Liver (tissue), 8 donors: ENCODE measurements at regions not wholly inside any gene's neighbourhood (a gene's known extent, or its start where the extent isn't known, plus 50 kb on each side); places are given as distances from the start of the nearest gene placed in this dataset.

Experiments
- DNase-seq: peaks from one replicate; pipeline ENCODE4 v3.0.0-alpha.2; 2017; ENCODE audit warnings: low spot score
- H3K27ac ChIP-seq, 2 donors: one replicate each; pipeline ENCODE4 v1.7.0; 2013; ENCODE audit warnings: inconsistent platforms in 2 of 2, low read length in 2 of 2, control low read depth in 1 of 2, low read depth in 1 of 2, mild to moderate bottlenecking in 1 of 2
- H3K27me3 ChIP-seq, 4 donors: one replicate each; pipeline versions ENCODE4 v1.6.1 to v1.7.0; 2013; ENCODE audit warnings: low read length in 3 of 4, inconsistent platforms in 1 of 4, mild to moderate bottlenecking in 1 of 4, moderate library complexity in 1 of 4; ENCODE audit not compliant: control insufficient read depth in 4 of 4, insufficient read depth in 4 of 4
- H3K36me3 ChIP-seq, 4 donors: one replicate each; pipeline versions ENCODE4 v1.6.1 to v1.7.0; 2013; ENCODE audit warnings: low read length in 3 of 4, mild to moderate bottlenecking in 3 of 4, low read depth in 1 of 4, moderate library complexity in 1 of 4; ENCODE audit not compliant: control insufficient read depth in 4 of 4, insufficient read depth in 3 of 4
- H3K4me1 ChIP-seq, 4 donors: one replicate each; pipeline versions ENCODE4 v1.6.1 to v1.7.0; 2013; ENCODE audit warnings: low read length in 3 of 4, mild to moderate bottlenecking in 3 of 4, moderate library complexity in 1 of 4; ENCODE audit not compliant: control insufficient read depth in 4 of 4, insufficient read depth in 4 of 4
- H3K4me3 ChIP-seq, 3 donors: one replicate each; pipeline versions ENCODE4 v1.6.1 to v1.7.0; 2013; ENCODE audit warnings: low read length in 3 of 3, control low read depth in 1 of 3, low read depth in 1 of 3, mild to moderate bottlenecking in 1 of 3
- H3K9ac ChIP-seq, 2 donors: one replicate each; pipeline ENCODE4 v1.7.0; 2013; ENCODE audit warnings: low read length in 2 of 2, mild to moderate bottlenecking in 2 of 2, moderate library complexity in 2 of 2, control low read depth in 1 of 2, low read depth in 1 of 2
- H3K9me3 ChIP-seq, 4 donors: one replicate each; pipeline versions ENCODE4 v1.6.1 to v1.7.0; 2013; ENCODE audit warnings: low read length in 3 of 4; ENCODE audit not compliant: control insufficient read depth in 4 of 4
- EGR1 ChIP-seq, 2 donors: IDR thresholded peaks; 2 replicates each; pipeline ENCODE4 v1.6.1; 2016 to 2018; ENCODE audit warnings: antibody characterized with exemption in 2 of 2, low read depth in 2 of 2
- FOXA2 ChIP-seq: IDR thresholded peaks from 2 replicates; pipeline ENCODE4 v1.6.1; 2016; ENCODE audit warnings: antibody characterized with exemption
- GABPA ChIP-seq, 2 donors: IDR thresholded peaks in 1 of 2; conservative IDR thresholded peaks in 1 of 2; 2 replicates each; pipeline ENCODE4 v1.6.1; 2016; ENCODE audit warnings: antibody characterized with exemption in 2 of 2, mild to moderate bottlenecking in 1 of 2, moderate library complexity in 1 of 2
- HNF4A ChIP-seq, 2 donors: conservative IDR thresholded peaks; 2 replicates each; pipeline ENCODE4 v1.6.1; 2016; ENCODE audit warnings: antibody characterized with exemption in 2 of 2, mild to moderate bottlenecking in 2 of 2
- JUND ChIP-seq, 2 donors: IDR thresholded peaks; 2 replicates each; pipeline ENCODE4 v1.6.1; 2016; ENCODE audit warnings: antibody characterized with exemption in 2 of 2
- NR2F2 ChIP-seq: IDR thresholded peaks from 2 replicates; pipeline ENCODE4 v1.6.1; 2016; ENCODE audit warnings: antibody characterized with exemption
- RAD21 ChIP-seq, 2 donors: IDR thresholded peaks; 2 replicates each; pipeline ENCODE4 v1.6.1; 2016; ENCODE audit warnings: antibody characterized with exemption in 2 of 2, mild to moderate bottlenecking in 2 of 2
- RXRA ChIP-seq, 2 donors: IDR thresholded peaks; 2 replicates each; pipeline ENCODE4 v1.6.1; 2017 to 2018; ENCODE audit warnings: antibody characterized with exemption in 2 of 2, mild to moderate bottlenecking in 1 of 2
- SP1 ChIP-seq: IDR thresholded peaks from 2 replicates; pipeline ENCODE4 v1.6.1; 2018; ENCODE audit warnings: antibody characterized with exemption, mild to moderate bottlenecking
- TAF1 ChIP-seq: conservative IDR thresholded peaks from 2 replicates; pipeline ENCODE4 v1.6.1; 2016; ENCODE audit warnings: antibody characterized with exemption, mild to moderate bottlenecking
- YY1 ChIP-seq: IDR thresholded peaks from 2 replicates; pipeline ENCODE4 v1.6.1; 2016; ENCODE audit warnings: antibody characterized with exemption, mild to moderate bottlenecking
- WGBS: extraction: QIAGEN DNeasy Blood & Tissue Kit; methylation state at CpG from one replicate; pipeline ENCODE4 v1.1.7; 2013; 5-methylcytosine and 5-hydroxymethylcytosine counted together
- TF ChIP-seq, protein P1 (sequence below): IDR thresholded peaks from 2 replicates; pipeline ENCODE4 v1.6.1; 2016; ENCODE audit warnings: antibody characterized with exemption
- TF ChIP-seq, protein P2 (sequence below): IDR thresholded peaks from 2 replicates; pipeline ENCODE4 v1.6.1; 2016; ENCODE audit warnings: antibody characterized with exemption
- TF ChIP-seq, protein P3 (sequence below): fragments of 150-350 bp; IDR thresholded peaks from 2 replicates; pipeline ENCODE4 v1.5.1; 2017; ENCODE audit warnings: improper control_type of control experiment, low read depth, low read length; ENCODE audit not compliant: missing input control
- TF ChIP-seq, protein P4 (sequence below): IDR thresholded peaks from 2 replicates; pipeline ENCODE4 v1.6.1; 2016; ENCODE audit warnings: antibody characterized with exemption, mild to moderate bottlenecking
- TF ChIP-seq, protein P5 (sequence below): IDR thresholded peaks from 2 replicates; pipeline ENCODE4 v1.6.1; 2016; ENCODE audit warnings: antibody characterized with exemption
- donor health status: healthy.
- donor health status: healthy.
- donor health status: healthy.
- donor health status: healthy.
- donor health status: healthy.

DNA sequence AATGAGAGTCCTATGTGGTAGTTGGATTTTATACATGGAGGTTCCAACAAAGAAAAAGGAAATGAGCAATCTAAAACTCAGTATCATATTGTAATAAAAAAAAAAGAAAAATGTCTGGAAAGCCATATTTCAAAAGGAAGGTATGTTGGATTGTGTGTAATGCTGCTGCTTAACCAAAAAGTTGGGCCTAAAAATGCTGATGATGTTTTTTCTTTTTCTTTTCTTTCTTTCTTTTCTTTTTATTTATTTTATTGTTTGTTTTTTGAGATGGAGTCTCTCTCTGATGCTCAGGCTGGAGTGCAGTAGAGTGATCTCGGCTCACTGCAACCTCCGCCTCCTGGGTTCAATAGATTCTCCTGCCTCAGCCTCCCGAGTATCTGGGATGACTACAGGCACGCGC, 1424.0 kb upstream of the CDH6 start:
- Histone ChIP-seq H3K4me3 (no peak overlapping the region), H3K9ac (no peak overlapping the region), H3K36me3 (no peaks in the 10 kb centered on the region), H3K27me3 (no peaks in the 10 kb centered on the region), H3K4me1 (no peaks in the 10 kb centered on the region), H3K9me3 (no peaks in the 10 kb centered on the region), H3K27ac (no peak overlapping the region)
- TF ChIP-seq HNF4A (conservative IDR thresholded peaks at IDR 0.05) (no peak), RAD21 (IDR thresholded peaks at IDR 0.05) (no peak), NR2F2 (no peak), FOXA2 (no peak), SP1 (no peak), RXRA (IDR thresholded peaks at IDR 0.05) (no peak), EGR1 (IDR thresholded peaks at IDR 0.05; ENCODE audit: low read depth in 2 of 2) (no peak)
- TF ChIP-seq, protein P1, sequence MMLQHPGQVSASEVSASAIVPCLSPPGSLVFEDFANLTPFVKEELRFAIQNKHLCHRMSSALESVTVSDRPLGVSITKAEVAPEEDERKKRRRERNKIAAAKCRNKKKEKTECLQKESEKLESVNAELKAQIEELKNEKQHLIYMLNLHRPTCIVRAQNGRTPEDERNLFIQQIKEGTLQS = no peak
- TF ChIP-seq, protein P2, sequence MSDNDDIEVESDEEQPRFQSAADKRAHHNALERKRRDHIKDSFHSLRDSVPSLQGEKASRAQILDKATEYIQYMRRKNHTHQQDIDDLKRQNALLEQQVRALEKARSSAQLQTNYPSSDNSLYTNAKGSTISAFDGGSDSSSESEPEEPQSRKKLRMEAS = no peak
- 95% methylated on average over 5 of the region's 5 CpGs for WGBS
- DNase-seq = no peak

DNA sequence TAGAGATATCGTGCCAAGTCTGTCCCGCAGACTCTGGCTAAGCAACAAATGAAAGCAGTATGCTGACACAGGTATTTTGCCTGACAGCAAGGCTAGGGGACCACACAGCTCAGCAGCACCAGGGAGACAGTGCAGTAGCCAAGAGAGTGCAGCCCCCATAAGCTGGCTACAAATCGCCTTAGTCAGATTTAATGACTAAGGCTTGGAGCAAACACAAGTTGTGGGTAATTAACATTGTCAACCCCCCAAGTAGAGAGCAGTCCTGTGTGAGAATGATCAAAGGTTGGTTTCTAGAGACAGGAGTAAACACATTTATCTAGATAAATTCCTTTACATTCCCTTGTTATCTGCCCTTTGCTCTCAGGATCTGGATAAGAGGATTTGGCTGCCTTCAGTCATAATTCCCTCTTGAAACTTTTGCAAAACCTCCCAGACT, 1434.5 kb upstream of the CDH6 start:
- H3K27me3 ChIP-seq = no peaks in the 10 kb centered on the region
- H3K36me3 ChIP-seq = no peaks in the 10 kb centered on the region
- H3K9me3 ChIP-seq = no peaks in the 10 kb centered on the region
- no peak for DNase-seq
- H3K4me3 ChIP-seq = no peak overlapping the region
- no peak overlapping the region for H3K9ac ChIP-seq
- TF ChIP-seq SP1 (no peak), NR2F2 (no peak), HNF4A (conservative IDR thresholded peaks at IDR 0.05) (peak in 1 of 2 donors; percentile 5), RXRA (IDR thresholded peaks at IDR 0.05) (no peak), EGR1 (IDR thresholded peaks at IDR 0.05; ENCODE audit: low read depth in 2 of 2) (no peak)
- 24% methylated on average over 3 of the region's 3 CpGs for WGBS
- H3K27ac ChIP-seq = no peak overlapping the region
- H3K4me1 ChIP-seq = no peaks in the 10 kb centered on the region

DNA sequence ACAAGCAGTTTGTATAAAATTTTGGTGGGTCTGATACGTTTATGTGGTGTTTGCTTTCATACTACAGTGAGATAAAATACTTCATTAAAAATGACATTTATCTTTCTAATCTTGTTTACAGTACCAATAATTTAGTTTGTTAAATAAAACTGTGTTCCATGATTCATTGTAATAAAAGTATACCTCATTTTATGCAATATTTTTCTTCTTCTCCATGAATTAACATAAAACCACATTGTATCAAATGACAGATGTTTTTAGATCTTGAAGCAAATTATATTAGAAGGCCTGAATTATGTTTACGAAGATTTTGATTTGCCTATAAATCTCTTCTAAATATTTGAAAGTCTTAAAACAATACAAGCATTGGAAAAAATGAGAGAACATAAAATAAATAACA, 1443.0 kb upstream of the CDH6 start:
- Histone ChIP-seq H3K9ac (no peak overlapping the region), H3K27me3 (no peaks in the 10 kb centered on the region)
- WGBS = 57% methylated on average over 2 of the region's 2 CpGs

More for the DNA sequence above, 1443.0 kb upstream of the CDH6 start:
- no peaks in the 10 kb centered on the region for H3K4me1 ChIP-seq
- no peaks in the 10 kb centered on the region for H3K36me3 ChIP-seq
- no peak overlapping the region for H3K4me3 ChIP-seq
- TF ChIP-seq, protein P3, sequence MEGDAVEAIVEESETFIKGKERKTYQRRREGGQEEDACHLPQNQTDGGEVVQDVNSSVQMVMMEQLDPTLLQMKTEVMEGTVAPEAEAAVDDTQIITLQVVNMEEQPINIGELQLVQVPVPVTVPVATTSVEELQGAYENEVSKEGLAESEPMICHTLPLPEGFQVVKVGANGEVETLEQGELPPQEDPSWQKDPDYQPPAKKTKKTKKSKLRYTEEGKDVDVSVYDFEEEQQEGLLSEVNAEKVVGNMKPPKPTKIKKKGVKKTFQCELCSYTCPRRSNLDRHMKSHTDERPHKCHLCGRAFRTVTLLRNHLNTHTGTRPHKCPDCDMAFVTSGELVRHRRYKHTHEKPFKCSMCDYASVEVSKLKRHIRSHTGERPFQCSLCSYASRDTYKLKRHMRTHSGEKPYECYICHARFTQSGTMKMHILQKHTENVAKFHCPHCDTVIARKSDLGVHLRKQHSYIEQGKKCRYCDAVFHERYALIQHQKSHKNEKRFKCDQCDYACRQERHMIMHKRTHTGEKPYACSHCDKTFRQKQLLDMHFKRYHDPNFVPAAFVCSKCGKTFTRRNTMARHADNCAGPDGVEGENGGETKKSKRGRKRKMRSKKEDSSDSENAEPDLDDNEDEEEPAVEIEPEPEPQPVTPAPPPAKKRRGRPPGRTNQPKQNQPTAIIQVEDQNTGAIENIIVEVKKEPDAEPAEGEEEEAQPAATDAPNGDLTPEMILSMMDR = no peak
- no peak for TF ChIP-seq GABPA (IDR thresholded peaks at IDR 0.05 in 1 of 2, conservative IDR thresholded peaks at IDR 0.05 in 1 of 2)
- no peak for TF ChIP-seq NR2F2
- no peak for TF ChIP-seq JUND (IDR thresholded peaks at IDR 0.05)
- TF ChIP-seq, protein P4, sequence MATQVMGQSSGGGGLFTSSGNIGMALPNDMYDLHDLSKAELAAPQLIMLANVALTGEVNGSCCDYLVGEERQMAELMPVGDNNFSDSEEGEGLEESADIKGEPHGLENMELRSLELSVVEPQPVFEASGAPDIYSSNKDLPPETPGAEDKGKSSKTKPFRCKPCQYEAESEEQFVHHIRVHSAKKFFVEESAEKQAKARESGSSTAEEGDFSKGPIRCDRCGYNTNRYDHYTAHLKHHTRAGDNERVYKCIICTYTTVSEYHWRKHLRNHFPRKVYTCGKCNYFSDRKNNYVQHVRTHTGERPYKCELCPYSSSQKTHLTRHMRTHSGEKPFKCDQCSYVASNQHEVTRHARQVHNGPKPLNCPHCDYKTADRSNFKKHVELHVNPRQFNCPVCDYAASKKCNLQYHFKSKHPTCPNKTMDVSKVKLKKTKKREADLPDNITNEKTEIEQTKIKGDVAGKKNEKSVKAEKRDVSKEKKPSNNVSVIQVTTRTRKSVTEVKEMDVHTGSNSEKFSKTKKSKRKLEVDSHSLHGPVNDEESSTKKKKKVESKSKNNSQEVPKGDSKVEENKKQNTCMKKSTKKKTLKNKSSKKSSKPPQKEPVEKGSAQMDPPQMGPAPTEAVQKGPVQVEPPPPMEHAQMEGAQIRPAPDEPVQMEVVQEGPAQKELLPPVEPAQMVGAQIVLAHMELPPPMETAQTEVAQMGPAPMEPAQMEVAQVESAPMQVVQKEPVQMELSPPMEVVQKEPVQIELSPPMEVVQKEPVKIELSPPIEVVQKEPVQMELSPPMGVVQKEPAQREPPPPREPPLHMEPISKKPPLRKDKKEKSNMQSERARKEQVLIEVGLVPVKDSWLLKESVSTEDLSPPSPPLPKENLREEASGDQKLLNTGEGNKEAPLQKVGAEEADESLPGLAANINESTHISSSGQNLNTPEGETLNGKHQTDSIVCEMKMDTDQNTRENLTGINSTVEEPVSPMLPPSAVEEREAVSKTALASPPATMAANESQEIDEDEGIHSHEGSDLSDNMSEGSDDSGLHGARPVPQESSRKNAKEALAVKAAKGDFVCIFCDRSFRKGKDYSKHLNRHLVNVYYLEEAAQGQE = no peak
- TF ChIP-seq, protein P1 = no peak
- no peak for TF ChIP-seq TAF1
- TF ChIP-seq RAD21 (IDR thresholded peaks at IDR 0.05) = no peak
- TF ChIP-seq SP1 = no peak
- no peak for TF ChIP-seq YY1
- TF ChIP-seq, protein P5, sequence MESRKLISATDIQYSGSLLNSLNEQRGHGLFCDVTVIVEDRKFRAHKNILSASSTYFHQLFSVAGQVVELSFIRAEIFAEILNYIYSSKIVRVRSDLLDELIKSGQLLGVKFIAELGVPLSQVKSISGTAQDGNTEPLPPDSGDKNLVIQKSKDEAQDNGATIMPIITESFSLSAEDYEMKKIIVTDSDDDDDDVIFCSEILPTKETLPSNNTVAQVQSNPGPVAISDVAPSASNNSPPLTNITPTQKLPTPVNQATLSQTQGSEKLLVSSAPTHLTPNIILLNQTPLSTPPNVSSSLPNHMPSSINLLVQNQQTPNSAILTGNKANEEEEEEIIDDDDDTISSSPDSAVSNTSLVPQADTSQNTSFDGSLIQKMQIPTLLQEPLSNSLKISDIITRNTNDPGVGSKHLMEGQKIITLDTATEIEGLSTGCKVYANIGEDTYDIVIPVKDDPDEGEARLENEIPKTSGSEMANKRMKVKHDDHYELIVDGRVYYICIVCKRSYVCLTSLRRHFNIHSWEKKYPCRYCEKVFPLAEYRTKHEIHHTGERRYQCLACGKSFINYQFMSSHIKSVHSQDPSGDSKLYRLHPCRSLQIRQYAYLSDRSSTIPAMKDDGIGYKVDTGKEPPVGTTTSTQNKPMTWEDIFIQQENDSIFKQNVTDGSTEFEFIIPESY = no peak
- no peaks in the 10 kb centered on the region for H3K9me3 ChIP-seq
- no peak overlapping the region for H3K27ac ChIP-seq
- no peak for DNase-seq
